CD14-positive monocyte (primary cell): ENCODE measurements at regions not wholly inside any gene's neighbourhood (a gene's known extent, or its start where the extent isn't known, plus 50 kb on each side); places are given as distances from the start of the nearest gene placed in this dataset.

Experiments used
- DNase-seq, 3 donors: peaks; one replicate each; pipeline ENCODE4 v3.0.0-alpha.2; 2011 to 2022
- H2AFZ ChIP-seq: 2 replicates; pipeline ENCODE4 v1.6.0; 2012; ENCODE audit warnings: mild to moderate bottlenecking, low read depth, low read length, inconsistent platforms; ENCODE audit not compliant: insufficient read depth, poor library complexity, severe bottlenecking
- H3K27ac ChIP-seq, 2 donors: 1 replicate in 1 of 2; 2 replicates in 1 of 2; pipeline ENCODE4 v1.5.1; 2012 to 2013; ENCODE audit warnings: low read length in 2 of 2, control low read depth in 1 of 2, inconsistent platforms in 1 of 2, low read depth in 1 of 2, mild to moderate bottlenecking in 1 of 2
- H3K27me3 ChIP-seq, 2 donors: one replicate each; pipeline versions ENCODE4 v1.6.0 to v1.6.1; 2011 to 2013; ENCODE audit warnings: low read length in 2 of 2; ENCODE audit not compliant: control insufficient read depth in 2 of 2, insufficient read depth in 2 of 2
- H3K36me3 ChIP-seq, 2 donors: replicated peaks in 1 of 2; 1 replicate in 1 of 2; 2 replicates in 1 of 2; pipeline versions ENCODE4 v1.5.1 to v1.6.1; 2012 to 2013; ENCODE audit warnings: low read length in 2 of 2, control low read depth in 1 of 2, inconsistent platforms in 1 of 2, mild to moderate bottlenecking in 1 of 2; ENCODE audit not compliant: insufficient read depth in 2 of 2, control insufficient read depth in 1 of 2
- H3K4me1 ChIP-seq, 2 donors: 1 replicate in 1 of 2; 2 replicates in 1 of 2; pipeline versions ENCODE4 v1.5.1 to v1.6.1; 2012 to 2013; ENCODE audit warnings: low read length in 2 of 2, control low read depth in 1 of 2, inconsistent platforms in 1 of 2, mild to moderate bottlenecking in 1 of 2, moderate library complexity in 1 of 2; ENCODE audit not compliant: insufficient read depth in 2 of 2, control insufficient read depth in 1 of 2
- H3K4me2 ChIP-seq: replicated peaks from 2 replicates; pipeline ENCODE3; 2012; ENCODE audit warnings: low read length, moderate library complexity, mild to moderate bottlenecking; ENCODE audit not compliant: poor library complexity, severe bottlenecking; ENCODE audit errors: extremely low read depth
- H3K4me3 ChIP-seq, 3 experiments: fragments of 200-600 bp in 1 of 3; sonication (generic) in 1 of 3; replicated peaks in 1 of 3; 1 replicate in 2 of 3; 2 replicates in 1 of 3; pipeline ENCODE4 v1.5.1; 2011 to 2013; ENCODE audit warnings: low read length in 3 of 3, mild to moderate bottlenecking in 3 of 3, control low read depth in 2 of 3, low read depth in 2 of 3, inconsistent platforms in 1 of 3, moderate library complexity in 1 of 3
- H3K79me2 ChIP-seq: 2 replicates; pipeline ENCODE4 v1.6.0; 2012; ENCODE audit warnings: mild to moderate bottlenecking, control low read depth, inconsistent platforms, low read length, moderate library complexity; ENCODE audit not compliant: insufficient read depth
- H3K9ac ChIP-seq: 2 replicates; pipeline ENCODE4 v1.6.0; 2017; ENCODE audit warnings: low read length, mild to moderate bottlenecking; ENCODE audit not compliant: insufficient read depth, poor library complexity, severe bottlenecking
- H3K9me3 ChIP-seq, 2 donors: replicated peaks in 1 of 2; 1 replicate in 1 of 2; 2 replicates in 1 of 2; pipeline versions ENCODE4 v1.5.1 to v1.6.1; 2012 to 2013; ENCODE audit warnings: low read length in 2 of 2, control low read depth in 1 of 2; ENCODE audit not compliant: control insufficient read depth in 1 of 2, insufficient read depth in 1 of 2
- H4K20me1 ChIP-seq: 2 replicates; pipeline ENCODE4 v1.6.0; 2012; ENCODE audit warnings: mild to moderate bottlenecking, low read length, control low read depth, moderate library complexity; ENCODE audit not compliant: insufficient read depth
- H3K27ac Mint-ChIP-seq, 7 donors: one replicate each; pipeline ENCODE4 v1.8.0; 2020; ENCODE audit warnings: mild to moderate bottlenecking in 7 of 7, mixed read lengths in 7 of 7, moderate library complexity in 6 of 7, inconsistent platforms in 2 of 7
- H3K27me3 Mint-ChIP-seq, 3 donors: one replicate each; pipeline ENCODE4 v1.8.0; 2021 to 2022; ENCODE audit warnings: low read depth in 3 of 3, mild to moderate bottlenecking in 3 of 3, mixed read lengths in 3 of 3, moderate library complexity in 3 of 3, inconsistent platforms in 1 of 3
- H3K36me3 Mint-ChIP-seq, 2 donors: one replicate each; pipeline ENCODE4 v1.8.0; 2020; ENCODE audit warnings: mixed read lengths in 2 of 2, inconsistent platforms in 1 of 2, mild to moderate bottlenecking in 1 of 2
- H3K4me1 Mint-ChIP-seq: one replicate; pipeline ENCODE4 v1.8.0; 2020; ENCODE audit warnings: mild to moderate bottlenecking, mixed read lengths
- H3K4me3 Mint-ChIP-seq, 2 donors: one replicate each; pipeline ENCODE4 v1.8.0; 2020; ENCODE audit warnings: mild to moderate bottlenecking in 2 of 2, mixed read lengths in 2 of 2, moderate library complexity in 1 of 2
- H3K9me3 Mint-ChIP-seq, 7 donors: one replicate each; pipeline ENCODE4 v1.8.0; 2020 to 2022; ENCODE audit warnings: mixed read lengths in 7 of 7, mild to moderate bottlenecking in 6 of 7, moderate library complexity in 6 of 7, inconsistent platforms in 2 of 7
- CTCF ChIP-seq: fragments of 200-600 bp; IDR thresholded peaks from one replicate; pipeline ENCODE4 v1.8.0; 2022; ENCODE audit warnings: antibody characterized with exemption, mild to moderate bottlenecking
- WGBS: methylation state at CpG from one replicate; pipeline ENCODE4 v1.1.5; 2013; ENCODE audit warnings: missing lambda C conversion rate; ENCODE audit not compliant: insufficient coverage; 5-methylcytosine and 5-hydroxymethylcytosine counted together
- intact Hi-C, 2 donors: fragments of 100-400 bp; cut with micrococcal nuclease; formaldehyde crosslinking; loops; one replicate each; pipeline versions ENCODE4 v1.15.0 to v1.15.1; 2023

GRCh38 chr7:84553711-84554110 is 359.1 kb upstream of the SEMA3A start:
- H3K4me3 Mint-ChIP-seq = no peak overlapping the region
- no peaks in the 10 kb centered on the region for H3K4me1 Mint-ChIP-seq
- Histone ChIP-seq H2AFZ (no peak overlapping the region), H3K79me2 (no peaks in the 10 kb centered on the region), H3K4me1 (no peaks in the 10 kb centered on the region), H3K4me2 (no peak overlapping the region), H3K27ac (no peak overlapping the region), H3K4me3 (no peak overlapping the region), H4K20me1 (no peaks in the 10 kb centered on the region), H3K9ac (no peak overlapping the region), H3K9me3 (peaks cover 5 to 7% of the 10 kb centered on the region in 2 donors), H3K36me3 (no peaks in the 10 kb centered on the region), H3K27me3 (no peaks in the 10 kb centered on the region)
- H3K9me3 Mint-ChIP-seq = peaks cover 0 to 13% (median 3%) of the 10 kb centered on the region in 7 donors
- no peak overlapping the region for H3K27ac Mint-ChIP-seq
- TF ChIP-seq CTCF = no peak
- H3K27me3 Mint-ChIP-seq = peaks cover 0 to 2% (median 0%) of the 10 kb centered on the region in 3 donors
- DNase-seq = no peak
- intact Hi-C loops = no loop called here
- H3K36me3 Mint-ChIP-seq = no peaks in the 10 kb centered on the region

GRCh38 chr7:84549409-84549808 is 354.8 kb upstream of the SEMA3A start:
- H3K27ac ChIP-seq = no peak overlapping the region
- no peaks in the 10 kb centered on the region for H3K36me3 ChIP-seq
- WGBS = no CpG with 5 or more reads among the region's 1 CpG
- H3K9me3 ChIP-seq = peaks cover under 1 to 9% of the 10 kb centered on the region in 2 donors
- H3K4me2 ChIP-seq = no peak overlapping the region
- H3K27ac Mint-ChIP-seq = no peak overlapping the region
- DNase-seq = no peak
- H3K4me3 Mint-ChIP-seq = no peak overlapping the region
- no peaks in the 10 kb centered on the region for H3K36me3 Mint-ChIP-seq
- H2AFZ ChIP-seq = no peak overlapping the region
- no peaks in the 10 kb centered on the region for H3K27me3 ChIP-seq
- no peaks in the 10 kb centered on the region for H3K79me2 ChIP-seq
- no peak for TF ChIP-seq CTCF
- H3K4me3 ChIP-seq = no peak overlapping the region
- H3K4me1 ChIP-seq = no peaks in the 10 kb centered on the region
- H3K27me3 Mint-ChIP-seq = peaks cover 0 to 2% (median 0%) of the 10 kb centered on the region in 3 donors
- H3K9ac ChIP-seq = no peak overlapping the region
- intact Hi-C loops = no loop called here
- H3K9me3 Mint-ChIP-seq = peaks cover 0 to 8% (median 0%) of the 10 kb centered on the region in 7 donors
- H3K4me1 Mint-ChIP-seq = no peaks in the 10 kb centered on the region
- H4K20me1 ChIP-seq = no peaks in the 10 kb centered on the region
